ENCODE measurements at regions not wholly inside any gene's neighbourhood (a gene's known extent, or its start where the extent isn't known, plus 50 kb on each side); places are given as distances from the start of the nearest gene placed in this dataset.

DNA sequence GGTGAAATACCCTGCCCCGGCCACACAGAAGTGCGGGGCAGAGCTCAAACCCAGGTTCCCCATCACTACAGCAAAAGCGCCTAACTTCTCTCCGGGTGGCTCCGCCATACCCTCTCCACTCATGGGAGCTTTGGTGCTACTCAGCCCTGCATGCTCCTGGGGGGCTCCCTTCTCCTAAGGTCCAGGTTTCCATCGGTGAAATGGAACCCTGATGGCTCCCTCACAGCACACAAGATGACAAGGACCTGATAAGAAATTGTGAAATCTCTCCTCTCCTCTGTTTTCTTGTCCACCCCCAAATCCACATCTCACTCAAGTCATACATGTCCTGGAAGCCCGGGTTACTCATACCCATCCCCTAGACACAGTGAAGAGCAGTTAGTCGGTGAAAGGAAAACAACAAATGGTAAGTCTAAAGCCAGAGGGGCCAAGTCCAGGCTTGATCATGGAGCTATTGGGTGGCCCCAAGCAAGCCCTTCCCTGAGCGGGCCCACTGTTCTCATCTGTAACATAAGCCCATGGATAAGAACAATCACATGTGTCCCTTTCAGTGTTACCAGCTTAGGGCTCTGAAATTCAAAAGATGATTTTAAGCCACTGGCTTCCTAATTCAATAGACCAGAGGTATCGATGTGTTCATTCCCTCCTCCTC, 317.5 kb downstream of the BCL11B start:
- H3K4me3 ChIP-seq (ENCODE audit: low read length) = no peak overlapping the region
- no peaks in the 10 kb centered on the region for H3K27me3 Mint-ChIP-seq (ENCODE audit: low read depth in 2 of 2)
- H3K36me3 Mint-ChIP-seq = no peaks in the 10 kb centered on the region
- no peak overlapping the region for H3K4me3 Mint-ChIP-seq
- intact Hi-C loops (cut with micrococcal nuclease) = no loop called here
- H3K4me1 Mint-ChIP-seq = no peaks in the 10 kb centered on the region
- H3K4me1 ChIP-seq (ENCODE audit: control insufficient read depth, insufficient read depth, low read length) = no peaks in the 10 kb centered on the region
- no peaks in the 10 kb centered on the region for H3K36me3 ChIP-seq (ENCODE audit: control insufficient read depth, insufficient read depth, low read length)
- no peaks in the 10 kb centered on the region for H3K9me3 ChIP-seq (ENCODE audit: control insufficient read depth, insufficient read depth, low read length)
- no peak for ATAC-seq
- WGBS (ENCODE audit: insufficient coverage) = over 99% methylated on average over 9 of the region's 10 CpGs
- H3K27ac ChIP-seq (ENCODE audit: low read length) = no peak overlapping the region
- no peak for DNase-seq
- TF ChIP-seq, protein P1, sequence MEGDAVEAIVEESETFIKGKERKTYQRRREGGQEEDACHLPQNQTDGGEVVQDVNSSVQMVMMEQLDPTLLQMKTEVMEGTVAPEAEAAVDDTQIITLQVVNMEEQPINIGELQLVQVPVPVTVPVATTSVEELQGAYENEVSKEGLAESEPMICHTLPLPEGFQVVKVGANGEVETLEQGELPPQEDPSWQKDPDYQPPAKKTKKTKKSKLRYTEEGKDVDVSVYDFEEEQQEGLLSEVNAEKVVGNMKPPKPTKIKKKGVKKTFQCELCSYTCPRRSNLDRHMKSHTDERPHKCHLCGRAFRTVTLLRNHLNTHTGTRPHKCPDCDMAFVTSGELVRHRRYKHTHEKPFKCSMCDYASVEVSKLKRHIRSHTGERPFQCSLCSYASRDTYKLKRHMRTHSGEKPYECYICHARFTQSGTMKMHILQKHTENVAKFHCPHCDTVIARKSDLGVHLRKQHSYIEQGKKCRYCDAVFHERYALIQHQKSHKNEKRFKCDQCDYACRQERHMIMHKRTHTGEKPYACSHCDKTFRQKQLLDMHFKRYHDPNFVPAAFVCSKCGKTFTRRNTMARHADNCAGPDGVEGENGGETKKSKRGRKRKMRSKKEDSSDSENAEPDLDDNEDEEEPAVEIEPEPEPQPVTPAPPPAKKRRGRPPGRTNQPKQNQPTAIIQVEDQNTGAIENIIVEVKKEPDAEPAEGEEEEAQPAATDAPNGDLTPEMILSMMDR (IDR thresholded peaks at IDR 0.05) = no peak
- no peaks in the 10 kb centered on the region for H3K9me3 Mint-ChIP-seq
- no peak overlapping the region for H3K27ac Mint-ChIP-seq
- no peaks in the 10 kb centered on the region for H3K27me3 ChIP-seq (ENCODE audit: control insufficient read depth, insufficient read depth, low read length)

DNA sequence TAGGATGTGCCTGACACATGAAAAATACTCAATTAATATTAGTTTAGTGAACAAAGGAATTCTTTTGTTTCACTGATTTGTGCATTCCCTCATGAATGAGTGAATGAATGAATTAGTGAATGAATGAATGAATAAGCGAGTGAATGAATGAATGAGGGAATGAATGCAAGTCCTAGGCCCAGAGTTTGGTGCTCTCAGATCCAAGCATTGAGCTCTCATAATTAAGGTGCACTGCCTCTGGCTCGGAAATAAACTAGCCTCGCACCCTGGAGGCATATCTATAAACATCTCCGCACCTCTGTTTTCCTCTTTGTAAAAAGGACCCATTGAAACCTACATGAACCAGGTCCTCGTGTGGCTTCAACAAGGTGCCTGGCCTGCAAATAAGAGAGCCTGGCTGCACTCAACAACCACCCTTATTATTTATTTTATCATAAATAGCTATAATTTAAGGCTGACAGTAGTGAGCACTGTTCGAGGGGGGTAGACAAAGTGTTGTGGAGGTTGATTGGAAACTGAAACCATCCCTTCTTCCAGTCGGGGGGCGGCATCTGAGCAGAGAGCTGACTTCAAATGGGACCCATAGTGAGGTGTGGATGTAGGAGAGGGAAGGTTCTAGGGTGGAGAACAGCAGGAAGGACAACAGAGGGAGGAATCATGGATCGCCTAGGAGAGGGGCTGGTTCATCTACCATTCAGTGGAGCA, 316.8 kb downstream of the BCL11B start:
- H3K4me3 ChIP-seq (ENCODE audit: low read length) = no peak overlapping the region
- H3K27me3 ChIP-seq (ENCODE audit: control insufficient read depth, insufficient read depth, low read length) = no peaks in the 10 kb centered on the region
- H3K4me1 ChIP-seq (ENCODE audit: control insufficient read depth, insufficient read depth, low read length) = no peaks in the 10 kb centered on the region
- DNase-seq (no peak), ATAC-seq (no peak)
- H3K4me1 Mint-ChIP-seq = no peaks in the 10 kb centered on the region
- H3K27ac Mint-ChIP-seq = no peak overlapping the region
- no peaks in the 10 kb centered on the region for H3K36me3 Mint-ChIP-seq
- intact Hi-C loops (cut with micrococcal nuclease) = no loop called here
- TF ChIP-seq, protein P1 (IDR thresholded peaks at IDR 0.05) = no peak
- no peak overlapping the region for H3K4me3 Mint-ChIP-seq
- no peaks in the 10 kb centered on the region for H3K9me3 Mint-ChIP-seq
- H3K36me3 ChIP-seq (ENCODE audit: control insufficient read depth, insufficient read depth, low read length) = no peaks in the 10 kb centered on the region
- H3K27me3 Mint-ChIP-seq (ENCODE audit: low read depth in 2 of 2) = no peaks in the 10 kb centered on the region
- H3K9me3 ChIP-seq (ENCODE audit: control insufficient read depth, insufficient read depth, low read length) = no peaks in the 10 kb centered on the region
- WGBS (ENCODE audit: insufficient coverage) = 70% methylated on average over 9 of the region's 9 CpGs
- H3K27ac ChIP-seq (ENCODE audit: low read length) = no peak overlapping the region

DNA sequence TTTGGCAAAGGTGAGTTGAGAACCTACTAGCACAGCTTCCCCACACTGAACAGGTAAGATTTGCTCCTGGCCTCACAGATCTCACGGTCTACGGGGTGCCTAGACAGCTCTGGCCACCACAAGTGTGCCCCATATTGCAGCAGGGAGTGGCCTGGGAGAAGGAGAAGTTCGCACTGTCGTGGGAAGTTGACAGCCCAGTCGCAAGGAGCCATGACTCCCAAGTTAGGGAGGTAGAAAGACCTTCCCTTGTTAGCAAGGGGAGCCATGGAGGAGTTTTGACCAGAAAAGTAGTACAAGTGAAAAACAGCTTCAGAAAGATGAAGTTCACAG, 316.3 kb downstream of the BCL11B start:
- 92% methylated on average over 5 of the region's 5 CpGs for WGBS (ENCODE audit: insufficient coverage)
- no peaks in the 10 kb centered on the region for H3K27me3 Mint-ChIP-seq (ENCODE audit: low read depth in 2 of 2)
- DNase-seq (no peak), ATAC-seq (no peak)
- no peak overlapping the region for H3K4me3 Mint-ChIP-seq
- H3K9me3 Mint-ChIP-seq = no peaks in the 10 kb centered on the region
- no peaks in the 10 kb centered on the region for H3K4me1 Mint-ChIP-seq
- no peaks in the 10 kb centered on the region for H3K4me1 ChIP-seq (ENCODE audit: control insufficient read depth, insufficient read depth, low read length)
- H3K4me3 ChIP-seq (ENCODE audit: low read length) = no peak overlapping the region
- H3K36me3 ChIP-seq (ENCODE audit: control insufficient read depth, insufficient read depth, low read length) = no peaks in the 10 kb centered on the region
- no peaks in the 10 kb centered on the region for H3K27me3 ChIP-seq (ENCODE audit: control insufficient read depth, insufficient read depth, low read length)
- H3K9me3 ChIP-seq (ENCODE audit: control insufficient read depth, insufficient read depth, low read length) = no peaks in the 10 kb centered on the region
- H3K36me3 Mint-ChIP-seq = no peaks in the 10 kb centered on the region
- H3K27ac Mint-ChIP-seq = no peak overlapping the region
- intact Hi-C loops (cut with micrococcal nuclease) = no loop called here
- TF ChIP-seq, protein P1 (IDR thresholded peaks at IDR 0.05) = no peak
- H3K27ac ChIP-seq (ENCODE audit: low read length) = no peak overlapping the region

DNA sequence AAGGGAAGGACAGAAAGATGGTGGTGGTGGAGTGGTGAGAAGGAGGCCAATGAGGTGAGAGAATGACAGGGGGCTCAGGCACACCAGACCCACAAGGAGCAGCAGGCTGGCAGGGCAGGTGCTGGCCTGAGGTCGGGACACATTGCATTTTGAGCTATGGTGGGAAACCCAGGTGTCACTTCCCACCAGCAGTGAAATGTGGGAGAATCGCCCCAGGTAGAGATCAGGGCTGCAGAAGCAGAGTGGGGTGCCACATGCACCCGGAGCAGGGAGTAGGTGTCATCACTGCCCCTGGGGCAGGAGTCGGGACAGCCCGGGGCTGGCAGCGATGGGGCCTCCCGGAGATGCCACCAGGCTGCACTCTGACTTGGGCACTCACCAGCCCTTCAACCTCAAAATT, 315.8 kb downstream of the BCL11B start:
- Mint-ChIP-seq H3K36me3 (no peaks in the 10 kb centered on the region), H3K27ac (no peak overlapping the region), H3K27me3 (ENCODE audit: low read depth in 2 of 2) (peaks cover 0 to under 1% of the 10 kb centered on the region in 2 donors), H3K4me1 (no peaks in the 10 kb centered on the region), H3K4me3 (no peak overlapping the region), H3K9me3 (no peaks in the 10 kb centered on the region)
- H3K4me3 ChIP-seq (ENCODE audit: low read length) = no peak overlapping the region
- DNase-seq (no peak), ATAC-seq (no peak)
- no peaks in the 10 kb centered on the region for H3K27me3 ChIP-seq (ENCODE audit: control insufficient read depth, insufficient read depth, low read length)
- WGBS (ENCODE audit: insufficient coverage) = 85% methylated on average over 6 of the region's 7 CpGs
- no peaks in the 10 kb centered on the region for H3K36me3 ChIP-seq (ENCODE audit: control insufficient read depth, insufficient read depth, low read length)
- H3K9me3 ChIP-seq (ENCODE audit: control insufficient read depth, insufficient read depth, low read length) = no peaks in the 10 kb centered on the region
- TF ChIP-seq, protein P1 (IDR thresholded peaks at IDR 0.05) = no peak
- no peaks in the 10 kb centered on the region for H3K4me1 ChIP-seq (ENCODE audit: control insufficient read depth, insufficient read depth, low read length)
- H3K27ac ChIP-seq (ENCODE audit: low read length) = no peak overlapping the region
- intact Hi-C loops (cut with micrococcal nuclease) = no loop called here
